HepG2 (cell line): ENCODE measurements at regions not wholly inside any gene's neighbourhood (a gene's known extent, or its start where the extent isn't known, plus 50 kb on each side); places are given as distances from the start of the nearest gene placed in this dataset.

Experiments used
- ATAC-seq: fragments of 200-7000 bp; cut with Tn5 transposase; 3 replicates; pipeline ENCODE4 v1.9.1; 2020; ENCODE audit warnings: mild to moderate bottlenecking, moderate library complexity
- BruUV-seq: library from RNA; stranded (reverse); fragments of 400-500 nt; replicated peaks from 2 replicates; lab custom pipeline; 2021; lab: Mats Ljungman, UMichigan
- CTCF ChIA-PET: fragments of 300-600 bp; formaldehyde crosslinking; extraction: SDS; loops from one replicate; lab custom pipeline; 2021; ENCODE audit warnings: low total read pairs, inconsistent platforms, low intra/inter-chr PET ratio; lab: Yijun Ruan, JAX
- POLR2A ChIA-PET: fragments of 350-600 bp; sonication (Branson Sonifier 250); formaldehyde crosslinking; loops from one replicate; lab custom pipeline; 2020; ENCODE audit warnings: antibody characterized with exemption, inconsistent platforms; lab: Yijun Ruan, JAX
- DNase-seq: peaks from one replicate; pipeline ENCODE4 v3.0.0-alpha.2; 2015; ENCODE audit warnings: low spot score
- FAIRE-seq: peaks from 3 replicates; lab custom pipeline; 2011; peaks lifted over from hg19 to GRCh38; lab: Jason Lieb, UNC
- H2AFZ ChIP-seq: one replicate; pipeline ENCODE4 v1.6.1; 2011; ENCODE audit warnings: low read length, inconsistent platforms
- H3K27ac ChIP-seq: fragments of 300-600 bp; 3 replicates; pipeline ENCODE4 v1.8.0; 2011; ENCODE audit warnings: mixed run types, mild to moderate bottlenecking, mixed read lengths, low read length, inconsistent platforms; ENCODE audit not compliant: insufficient read depth; ENCODE audit errors: extremely low read length
- H3K27me3 ChIP-seq, 2 experiments: fragments of 200-600 bp in 1 of 2; 2 replicates in 1 of 2; 3 replicates in 1 of 2; pipeline versions ENCODE4 v1.6.0 to v1.8.0; 2011; ENCODE audit warnings: low read length in 2 of 2, mild to moderate bottlenecking in 2 of 2, moderate library complexity in 2 of 2, inconsistent platforms in 1 of 2; ENCODE audit not compliant: insufficient read depth in 2 of 2, control insufficient read depth in 1 of 2
- H3K36me3 ChIP-seq, 2 experiments: fragments of 200-600 bp in 1 of 2; replicated peaks in 1 of 2; 2 replicates in 1 of 2; 3 replicates in 1 of 2; pipeline versions ENCODE4 v1.5.1 to v1.8.0; 2011; ENCODE audit warnings: low read length in 2 of 2, inconsistent platforms in 1 of 2; ENCODE audit not compliant: insufficient read depth in 2 of 2, control insufficient read depth in 1 of 2
- H3K4me1 ChIP-seq: 2 replicates; pipeline ENCODE4 v1.5.1; 2012; ENCODE audit warnings: low read length, inconsistent platforms; ENCODE audit not compliant: insufficient read depth
- H3K4me2 ChIP-seq: 2 replicates; pipeline ENCODE4 v1.6.0; 2011; ENCODE audit warnings: low read depth, low read length, inconsistent platforms
- H3K4me3 ChIP-seq, 3 experiments: fragments of 200-600 bp in 1 of 3; sonication (generic), shearing (Covaris generic) in 1 of 3; replicated peaks in 1 of 3; 2 replicates each; pipeline ENCODE4 v1.5.1; 2011 to 2016; ENCODE audit warnings: low read length in 3 of 3, inconsistent platforms in 2 of 3, low read depth in 2 of 3, mild to moderate bottlenecking in 2 of 3, control low read depth in 1 of 3, mixed read lengths in 1 of 3; ENCODE audit not compliant: insufficient read depth in 1 of 3
- H3K79me2 ChIP-seq: one replicate; pipeline ENCODE4 v1.6.1; 2011; ENCODE audit warnings: low read length, inconsistent platforms; ENCODE audit not compliant: insufficient read depth
- H3K9ac ChIP-seq: 2 replicates; pipeline ENCODE4 v1.6.0; 2011; ENCODE audit warnings: mild to moderate bottlenecking, low read depth, low read length, inconsistent platforms; ENCODE audit not compliant: insufficient read depth
- H3K9me3 ChIP-seq: 2 replicates; pipeline ENCODE4 v1.5.1; 2012; ENCODE audit warnings: mild to moderate bottlenecking, low read length
- H4K20me1 ChIP-seq: 2 replicates; pipeline ENCODE4 v1.6.0; 2011; ENCODE audit warnings: inconsistent platforms, mild to moderate bottlenecking, low read length, moderate library complexity; ENCODE audit not compliant: insufficient read depth
- CEBPB ChIP-seq: IDR thresholded peaks from 2 replicates; pipeline ENCODE4 v1.6.1; 2011; ENCODE audit warnings: low read depth, low read length, improper control_type of control experiment, borderline replicate concordance
- GABPA ChIP-seq, 2 experiments: IDR thresholded peaks; 2 replicates each; pipeline ENCODE4 v1.6.1; 2011 to 2016; ENCODE audit warnings: low read depth in 2 of 2, low read length in 1 of 2, missing biosample characterization in 1 of 2, missing genetic modification characterization in 1 of 2
- HMG20B ChIP-seq: conservative IDR thresholded peaks from 2 replicates; pipeline ENCODE4 v1.6.1; 2016; ENCODE audit warnings: missing genetic modification reagents, missing compliant biosample characterization
- SKIL ChIP-seq: sonication (generic); formaldehyde crosslinking; IDR thresholded peaks from 2 replicates; pipeline ENCODE4 v1.8.0; 2022; ENCODE audit warnings: missing genetic modification reagents, mild to moderate bottlenecking, moderate library complexity, borderline replicate concordance
- SMAD1 ChIP-seq: sonication (generic); formaldehyde crosslinking; IDR thresholded peaks from 2 replicates; pipeline ENCODE4 v1.4.0; 2020; ENCODE audit warnings: missing genetic modification reagents, low read depth, mild to moderate bottlenecking, borderline replicate concordance
- SNRNP70 ChIP-seq: fragments of 200-400 bp; formaldehyde crosslinking; IDR thresholded peaks from 2 replicates; pipeline ENCODE4 v1.6.1; 2017; ENCODE audit warnings: mild to moderate bottlenecking, low read depth, low read length, moderate library complexity
- ZNF234 ChIP-seq: sonication (generic); formaldehyde crosslinking; conservative IDR thresholded peaks from 2 replicates; pipeline ENCODE4 v1.5.1; 2020; ENCODE audit warnings: mild to moderate bottlenecking, missing genetic modification reagents
- ZNF75D ChIP-seq: sonication (generic); formaldehyde crosslinking; IDR thresholded peaks from 2 replicates; pipeline ENCODE4 v1.8.1; 2023; ENCODE audit warnings: missing genetic modification reagents, mild to moderate bottlenecking, borderline replicate concordance
- WGBS: methylation state at CpG from one replicate; pipeline ENCODE4 v1.1.6; 2017; ENCODE audit warnings: low lambda C conversion rate; 5-methylcytosine and 5-hydroxymethylcytosine counted together
- in situ Hi-C: cut with HindIII; loops from 2 replicates; pipeline ENCODE4 v1.10.0; 2017; ENCODE audit warnings: low pct_unique_long_range_greater_than_20kb; ENCODE audit not compliant: extremely low pct_ligation_motif_present
- intact Hi-C: fragments of 100-400 bp; cut with micrococcal nuclease; formaldehyde crosslinking; loops from one replicate; pipeline ENCODE4 v1.10.0; 2022; ENCODE audit not compliant: unreplicated experiment
- TF ChIP-seq, protein P1 (sequence below): sonication (generic); formaldehyde crosslinking; IDR thresholded peaks from 2 replicates; pipeline ENCODE4 v1.4.0; 2020; ENCODE audit warnings: missing genetic modification reagents

DNA sequence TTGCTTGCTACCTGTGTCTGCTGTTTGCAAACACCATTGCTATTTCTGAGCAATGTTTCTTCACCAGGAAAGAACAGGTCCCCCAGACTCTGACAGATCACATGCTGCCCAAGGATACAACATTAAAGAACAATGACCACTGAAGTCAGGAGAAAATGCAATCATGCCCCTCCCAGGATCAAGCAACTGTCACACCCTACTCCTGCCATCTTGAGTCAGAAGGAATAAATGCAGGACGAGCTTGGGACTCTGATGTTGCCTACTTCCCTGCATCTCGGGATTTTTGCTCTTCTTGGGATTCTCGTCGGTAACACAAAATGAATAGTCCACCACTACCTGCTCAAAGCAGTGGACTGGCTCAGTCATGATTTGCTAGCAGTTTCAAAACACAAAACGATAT lies 490.6 kb downstream of the COG6 start (continued):
- TF ChIP-seq SKIL (CRISPR knock-in tag) (no peak), SNRNP70 (no peak)

DNA sequence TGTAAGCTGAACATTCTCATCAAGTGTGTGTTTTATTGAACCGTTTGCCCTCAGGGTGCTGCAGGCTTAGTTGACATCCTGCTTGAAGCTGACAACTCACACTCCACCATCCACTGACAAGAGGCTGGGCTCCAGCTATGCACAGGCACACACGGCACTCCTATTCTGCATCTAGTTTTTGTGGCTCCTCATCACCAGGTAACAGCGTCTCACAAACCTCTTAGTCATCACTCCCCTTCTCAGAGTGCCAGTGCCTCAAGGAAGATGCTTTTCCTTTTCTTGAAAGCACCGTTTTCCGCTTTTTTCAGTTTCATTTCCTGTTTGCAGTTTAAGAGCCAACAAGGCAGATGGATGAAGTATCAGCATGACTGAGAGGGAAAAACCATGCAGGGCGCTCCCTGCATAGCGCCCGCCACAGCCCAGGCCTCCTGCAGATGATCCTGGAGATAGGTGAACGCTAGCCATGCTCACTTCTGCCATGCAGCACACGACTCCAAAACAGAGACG lies 491.2 kb downstream of the COG6 start:
- FAIRE-seq: no peak
- CTCF ChIA-PET: no interaction called here
- BruUV-seq: no TSS peak

More for the DNA sequence above, 491.2 kb downstream of the COG6 start:
- no peak overlapping the region for H3K27ac ChIP-seq
- no peak overlapping the region for H2AFZ ChIP-seq
- WGBS: 37% methylated on average over 9 of the region's 11 CpGs
- no peak overlapping the region for H3K9ac ChIP-seq
- DNase-seq (no peak), ATAC-seq (no peak)
- no peaks in the 10 kb centered on the region for H3K4me1 ChIP-seq
- no peaks in the 10 kb centered on the region for H3K79me2 ChIP-seq
- no peaks in the 10 kb centered on the region for H4K20me1 ChIP-seq
- H3K36me3 ChIP-seq: no peaks in the 10 kb centered on the region
- no peak overlapping the region for H3K4me2 ChIP-seq
- H3K27me3 ChIP-seq: peaks cover 0 to 6% of the 10 kb centered on the region in 2 experiments; a peak in 2 of 5 replicates
- no peak overlapping the region for H3K4me3 ChIP-seq
- intact Hi-C loops: no loop called here
- POLR2A ChIA-PET: no interaction called here
- in situ Hi-C loops: no loop called here
- no peaks in the 10 kb centered on the region for H3K9me3 ChIP-seq
- no peak for TF ChIP-seq SMAD1
- TF ChIP-seq, protein P1, sequence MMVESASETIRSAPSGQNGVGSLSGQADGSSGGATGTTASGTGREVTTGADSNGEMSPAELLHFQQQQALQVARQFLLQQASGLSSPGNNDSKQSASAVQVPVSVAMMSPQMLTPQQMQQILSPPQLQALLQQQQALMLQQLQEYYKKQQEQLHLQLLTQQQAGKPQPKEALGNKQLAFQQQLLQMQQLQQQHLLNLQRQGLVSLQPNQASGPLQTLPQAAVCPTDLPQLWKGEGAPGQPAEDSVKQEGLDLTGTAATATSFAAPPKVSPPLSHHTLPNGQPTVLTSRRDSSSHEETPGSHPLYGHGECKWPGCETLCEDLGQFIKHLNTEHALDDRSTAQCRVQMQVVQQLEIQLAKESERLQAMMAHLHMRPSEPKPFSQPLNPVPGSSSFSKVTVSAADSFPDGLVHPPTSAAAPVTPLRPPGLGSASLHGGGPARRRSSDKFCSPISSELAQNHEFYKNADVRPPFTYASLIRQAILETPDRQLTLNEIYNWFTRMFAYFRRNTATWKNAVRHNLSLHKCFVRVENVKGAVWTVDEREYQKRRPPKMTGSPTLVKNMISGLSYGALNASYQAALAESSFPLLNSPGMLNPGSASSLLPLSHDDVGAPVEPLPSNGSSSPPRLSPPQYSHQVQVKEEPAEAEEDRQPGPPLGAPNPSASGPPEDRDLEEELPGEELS (CRISPR knock-in tag): no peak
- no peak for TF ChIP-seq ZNF234 (CRISPR knock-in tag)
- no peak for TF ChIP-seq HMG20B
- no peak for TF ChIP-seq CEBPB
- TF ChIP-seq GABPA (IDR thresholded peaks at IDR 0.05; ENCODE audit: low read depth, low read length): no peak
- no peak for TF ChIP-seq GABPA (CRISPR knock-in tag; IDR thresholded peaks at IDR 0.05; ENCODE audit: low read depth)
- TF ChIP-seq ZNF75D (CRISPR knock-in tag): no peak
- TF ChIP-seq, all 625 proteins: peak for 0
